ENCODE measurements at regions not wholly inside any gene's neighbourhood (a gene's known extent, or its start where the extent isn't known, plus 50 kb on each side); places are given as distances from the start of the nearest gene placed in this dataset.

GRCh38 chr3:147618691-147619090, 209.5 kb downstream of the ZIC1 start:
- intact Hi-C loops (cut with DNase I), result no loop called here
- ATAC-seq, result no peak
- no peak for DNase-seq
- no peaks in the 10 kb centered on the region for H3K36me3 ChIP-seq
- whole genome bisulfite sequencing (ENCODE audit: insufficient coverage, low coverage, low lambda C conversion rate, missing lambda C conversion rate), result 40% methylated on average over 4 of the region's 4 CpGs
- no peaks in the 10 kb centered on the region for H3K4me1 ChIP-seq
- no peaks in the 10 kb centered on the region for H3K27me3 ChIP-seq
- TF ChIP-seq, protein P1, sequence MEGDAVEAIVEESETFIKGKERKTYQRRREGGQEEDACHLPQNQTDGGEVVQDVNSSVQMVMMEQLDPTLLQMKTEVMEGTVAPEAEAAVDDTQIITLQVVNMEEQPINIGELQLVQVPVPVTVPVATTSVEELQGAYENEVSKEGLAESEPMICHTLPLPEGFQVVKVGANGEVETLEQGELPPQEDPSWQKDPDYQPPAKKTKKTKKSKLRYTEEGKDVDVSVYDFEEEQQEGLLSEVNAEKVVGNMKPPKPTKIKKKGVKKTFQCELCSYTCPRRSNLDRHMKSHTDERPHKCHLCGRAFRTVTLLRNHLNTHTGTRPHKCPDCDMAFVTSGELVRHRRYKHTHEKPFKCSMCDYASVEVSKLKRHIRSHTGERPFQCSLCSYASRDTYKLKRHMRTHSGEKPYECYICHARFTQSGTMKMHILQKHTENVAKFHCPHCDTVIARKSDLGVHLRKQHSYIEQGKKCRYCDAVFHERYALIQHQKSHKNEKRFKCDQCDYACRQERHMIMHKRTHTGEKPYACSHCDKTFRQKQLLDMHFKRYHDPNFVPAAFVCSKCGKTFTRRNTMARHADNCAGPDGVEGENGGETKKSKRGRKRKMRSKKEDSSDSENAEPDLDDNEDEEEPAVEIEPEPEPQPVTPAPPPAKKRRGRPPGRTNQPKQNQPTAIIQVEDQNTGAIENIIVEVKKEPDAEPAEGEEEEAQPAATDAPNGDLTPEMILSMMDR (IDR thresholded peaks at IDR 0.05), result no peak
- no peak for TF ChIP-seq POLR2A (IDR thresholded peaks at IDR 0.05)
- no peaks in the 10 kb centered on the region for H3K9me3 ChIP-seq
- no peak overlapping the region for H3K27ac ChIP-seq
- no peak overlapping the region for H3K4me3 ChIP-seq

GRCh38 chr3:147619921-147620560, 210.9 kb downstream of the ZIC1 start:
- no peaks in the 10 kb centered on the region for H3K4me1 ChIP-seq
- DNase-seq (no peak), ATAC-seq (no peak)
- H3K36me3 ChIP-seq, result no peaks in the 10 kb centered on the region
- H3K4me3 ChIP-seq, result no peak overlapping the region
- intact Hi-C loops (cut with DNase I), result no loop called here
- 30% methylated on average over 3 of the region's 3 CpGs for WGBS (ENCODE audit: insufficient coverage, low coverage, low lambda C conversion rate, missing lambda C conversion rate)
- H3K27me3 ChIP-seq, result no peaks in the 10 kb centered on the region
- no peak overlapping the region for H3K27ac ChIP-seq
- H3K9me3 ChIP-seq, result no peaks in the 10 kb centered on the region
- no peak for TF ChIP-seq POLR2A (IDR thresholded peaks at IDR 0.05)
- TF ChIP-seq, protein P1 (IDR thresholded peaks at IDR 0.05), result no peak

- Histone ChIP-seq H3K4me1 (no peaks in the 10 kb centered on the region), H3K27me3 (no peaks in the 10 kb centered on the region), H3K9me3 (no peaks in the 10 kb centered on the region), H3K36me3 (no peaks in the 10 kb centered on the region), H3K4me3 (no peak overlapping the region), H3K27ac (no peak overlapping the region)
- no peak for DNase-seq
- no peak for ATAC-seq
- intact Hi-C loops (cut with DNase I), result no loop called here
- no peak for TF ChIP-seq POLR2A (IDR thresholded peaks at IDR 0.05)
Observed at GRCh38 chr3:147620906-147621305, 211.7 kb downstream of the ZIC1 start.

GRCh38 chr3:147630921-147631415, 221.8 kb downstream of the ZIC1 start:
- DNase-seq (no peak), ATAC-seq (no peak)
- no peak overlapping the region for H3K4me3 ChIP-seq
- TF ChIP-seq, protein P1 (IDR thresholded peaks at IDR 0.05), result no peak
- no peak for TF ChIP-seq POLR2A (IDR thresholded peaks at IDR 0.05)
- intact Hi-C loops (cut with DNase I), result no loop called here
- H3K36me3 ChIP-seq, result no peaks in the 10 kb centered on the region
- no peaks in the 10 kb centered on the region for H3K4me1 ChIP-seq
- H3K9me3 ChIP-seq, result no peaks in the 10 kb centered on the region
- WGBS (ENCODE audit: insufficient coverage, low coverage, low lambda C conversion rate, missing lambda C conversion rate), result 74% methylated on average over 1 of the region's 1 CpG
- H3K27ac ChIP-seq, result no peak overlapping the region
- no peaks in the 10 kb centered on the region for H3K27me3 ChIP-seq

- Histone ChIP-seq H3K36me3 (no peaks in the 10 kb centered on the region), H3K4me1 (no peaks in the 10 kb centered on the region), H3K9me3 (no peaks in the 10 kb centered on the region), H3K27ac (no peak overlapping the region), H3K4me3 (no peak overlapping the region), H3K27me3 (no peaks in the 10 kb centered on the region)
- DNase-seq, result no peak
- no peak for TF ChIP-seq POLR2A (IDR thresholded peaks at IDR 0.05)
- TF ChIP-seq, protein P1 (IDR thresholded peaks at IDR 0.05), result no peak
- intact Hi-C loops (cut with DNase I), result no loop called here
- no peak for ATAC-seq
- WGBS (ENCODE audit: insufficient coverage, low coverage, low lambda C conversion rate, missing lambda C conversion rate), result 20% methylated on average over 1 of the region's 1 CpG
Observed at GRCh38 chr3:147640781-147641180, 231.6 kb downstream of the ZIC1 start.
